Tibial nerve (tissue), 4 donors: ENCODE measurements at regions not wholly inside any gene's neighbourhood (a gene's known extent, or its start where the extent isn't known, plus 50 kb on each side); places are given as distances from the start of the nearest gene placed in this dataset.

Experiments
- DNase-seq, 2 donors: peaks; one replicate each; pipeline ENCODE4 v3.0.0-alpha.2; 2019; ENCODE audit warnings: low spot score in 2 of 2
- H3K27ac ChIP-seq, 4 donors: fragments of 200-600 bp; sonication (generic) in 3 of 4; one replicate each; pipeline ENCODE4 v1.5.1; 2017 to 2019; ENCODE audit warnings: mild to moderate bottlenecking in 1 of 4
- H3K27me3 ChIP-seq, 2 donors: fragments of 200-600 bp; sonication (generic) in 1 of 2; one replicate each; pipeline versions ENCODE4 v1.5.1 to v1.6.0; 2017 to 2019
- H3K36me3 ChIP-seq, 3 donors: fragments of 200-600 bp; sonication (generic); one replicate each; pipeline ENCODE4 v1.5.1; 2018 to 2019
- H3K4me1 ChIP-seq, 4 donors: fragments of 200-600 bp; sonication (generic) in 3 of 4; one replicate each; pipeline ENCODE4 v1.5.1; 2017 to 2019
- H3K4me3 ChIP-seq, 4 donors: fragments of 200-600 bp; sonication (generic) in 3 of 4; one replicate each; pipeline ENCODE4 v1.5.1; 2017 to 2019; ENCODE audit warnings: mild to moderate bottlenecking in 1 of 4, moderate library complexity in 1 of 4
- H3K9me3 ChIP-seq, 4 donors: fragments of 200-600 bp; sonication (generic) in 3 of 4; one replicate each; pipeline ENCODE4 v1.5.1; 2017 to 2019
- EP300 ChIP-seq, 2 donors: sonication (generic); formaldehyde crosslinking; IDR thresholded peaks; one replicate each; pipeline ENCODE4 v1.6.1; 2017; ENCODE audit warnings: antibody characterized with exemption in 2 of 2, mild to moderate bottlenecking in 1 of 2
- POLR2A ChIP-seq, 2 donors: fragments of 450-650 bp; IDR thresholded peaks; one replicate each; pipeline ENCODE4 v1.6.1; 2017; ENCODE audit warnings: antibody characterized with exemption in 2 of 2, mild to moderate bottlenecking in 2 of 2, moderate library complexity in 2 of 2
- WGBS, 2 donors: methylation state at CpG; one replicate each; pipeline ENCODE4 v1.1.5; 2018; 5-methylcytosine and 5-hydroxymethylcytosine counted together
- TF ChIP-seq, protein P1 (sequence below), 5 experiments: fragments of 200-600 bp in 3 of 5; fragments of 450-650 bp in 2 of 5; sonication (generic) in 3 of 5; IDR thresholded peaks; one replicate each; pipeline ENCODE4 v1.5.1; 2016 to 2019; ENCODE audit warnings: antibody characterized with exemption in 5 of 5, mild to moderate bottlenecking in 3 of 5, moderate library complexity in 2 of 5

DNA sequence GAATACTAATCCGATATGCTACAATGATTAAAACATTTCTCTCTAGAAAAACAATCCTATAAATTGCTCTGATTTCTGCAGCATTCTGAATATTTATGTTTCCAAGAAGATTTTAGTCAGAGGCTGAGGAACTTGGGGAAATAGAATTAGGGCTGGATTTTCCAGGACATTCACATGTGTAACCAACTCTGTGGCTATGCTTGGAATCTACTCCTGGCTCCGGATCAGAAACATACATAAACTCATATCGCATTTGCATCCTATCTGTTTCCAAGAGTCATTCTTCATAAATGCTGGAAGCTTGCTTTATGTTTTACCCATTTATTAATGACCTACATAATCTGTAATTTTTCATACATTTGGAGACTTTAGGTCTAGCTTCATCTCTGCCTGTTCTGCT lies 459.9 kb upstream of the MARCKS start:
- H3K36me3 ChIP-seq = no peaks in the 10 kb centered on the region
- no peak for TF ChIP-seq EP300 (IDR thresholded peaks at IDR 0.05)
- TF ChIP-seq POLR2A (IDR thresholded peaks at IDR 0.05) = no peak
- TF ChIP-seq, protein P1, sequence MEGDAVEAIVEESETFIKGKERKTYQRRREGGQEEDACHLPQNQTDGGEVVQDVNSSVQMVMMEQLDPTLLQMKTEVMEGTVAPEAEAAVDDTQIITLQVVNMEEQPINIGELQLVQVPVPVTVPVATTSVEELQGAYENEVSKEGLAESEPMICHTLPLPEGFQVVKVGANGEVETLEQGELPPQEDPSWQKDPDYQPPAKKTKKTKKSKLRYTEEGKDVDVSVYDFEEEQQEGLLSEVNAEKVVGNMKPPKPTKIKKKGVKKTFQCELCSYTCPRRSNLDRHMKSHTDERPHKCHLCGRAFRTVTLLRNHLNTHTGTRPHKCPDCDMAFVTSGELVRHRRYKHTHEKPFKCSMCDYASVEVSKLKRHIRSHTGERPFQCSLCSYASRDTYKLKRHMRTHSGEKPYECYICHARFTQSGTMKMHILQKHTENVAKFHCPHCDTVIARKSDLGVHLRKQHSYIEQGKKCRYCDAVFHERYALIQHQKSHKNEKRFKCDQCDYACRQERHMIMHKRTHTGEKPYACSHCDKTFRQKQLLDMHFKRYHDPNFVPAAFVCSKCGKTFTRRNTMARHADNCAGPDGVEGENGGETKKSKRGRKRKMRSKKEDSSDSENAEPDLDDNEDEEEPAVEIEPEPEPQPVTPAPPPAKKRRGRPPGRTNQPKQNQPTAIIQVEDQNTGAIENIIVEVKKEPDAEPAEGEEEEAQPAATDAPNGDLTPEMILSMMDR (IDR thresholded peaks at IDR 0.05) = no peak
- no peaks in the 10 kb centered on the region for H3K9me3 ChIP-seq
- peaks cover 0 to 9% (median 0%) of the 10 kb centered on the region in 4 donors for H3K4me1 ChIP-seq
- H3K4me3 ChIP-seq = no peak overlapping the region
- 54% methylated on average over 3 of the region's 3 CpGs for WGBS, 2 donors
- no peaks in the 10 kb centered on the region for H3K27me3 ChIP-seq
- no peak overlapping the region for H3K27ac ChIP-seq
- DNase-seq = no peak

DNA sequence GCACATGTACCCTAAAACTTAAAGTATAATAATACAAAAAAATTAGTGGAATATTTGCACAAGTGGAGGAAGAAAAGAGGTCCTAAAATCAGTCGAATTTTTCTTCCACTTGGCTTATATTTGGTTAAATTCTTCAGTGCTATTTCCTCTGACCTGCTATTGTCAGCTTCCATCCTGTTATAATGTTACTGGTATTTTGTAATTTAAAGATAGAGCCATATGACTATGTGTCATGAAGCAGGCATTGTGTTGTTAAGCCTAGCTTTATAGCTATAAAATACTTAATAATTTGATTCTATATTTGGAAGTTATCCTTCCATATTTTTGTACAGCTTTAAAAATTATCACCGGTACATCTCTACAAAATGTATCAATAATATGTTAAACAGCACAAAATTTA lies 455.9 kb upstream of the MARCKS start:
- TF ChIP-seq POLR2A (IDR thresholded peaks at IDR 0.05) (no peak), EP300 (IDR thresholded peaks at IDR 0.05) (no peak)
- TF ChIP-seq, protein P1 (IDR thresholded peaks at IDR 0.05) = no peak
- H3K4me1 ChIP-seq = peaks cover 0 to 6% (median 0%) of the 10 kb centered on the region in 4 donors
- H3K27me3 ChIP-seq = no peaks in the 10 kb centered on the region
- H3K4me3 ChIP-seq = no peak overlapping the region
- no peaks in the 10 kb centered on the region for H3K9me3 ChIP-seq
- no peak overlapping the region for H3K27ac ChIP-seq
- no peaks in the 10 kb centered on the region for H3K36me3 ChIP-seq
- WGBS, 2 donors = 71 to 78% methylated on average over 2 of the region's 2 CpGs
- DNase-seq = no peak

GRCh38 chr6:113402544-113402943 lies 454.6 kb upstream of the MARCKS start:
- H3K27ac ChIP-seq = no peak overlapping the region
- TF ChIP-seq EP300 (IDR thresholded peaks at IDR 0.05) (no peak), POLR2A (IDR thresholded peaks at IDR 0.05) (no peak)
- TF ChIP-seq, protein P1 (IDR thresholded peaks at IDR 0.05) = no peak
- no peaks in the 10 kb centered on the region for H3K9me3 ChIP-seq
- DNase-seq = no peak
- H3K36me3 ChIP-seq = no peaks in the 10 kb centered on the region
- peaks cover 0 to 4% (median 0%) of the 10 kb centered on the region in 4 donors for H3K4me1 ChIP-seq
- no peak overlapping the region for H3K4me3 ChIP-seq
- WGBS, 2 donors = 65 to 69% methylated on average over 1 of the region's 1 CpG
- no peaks in the 10 kb centered on the region for H3K27me3 ChIP-seq

DNA sequence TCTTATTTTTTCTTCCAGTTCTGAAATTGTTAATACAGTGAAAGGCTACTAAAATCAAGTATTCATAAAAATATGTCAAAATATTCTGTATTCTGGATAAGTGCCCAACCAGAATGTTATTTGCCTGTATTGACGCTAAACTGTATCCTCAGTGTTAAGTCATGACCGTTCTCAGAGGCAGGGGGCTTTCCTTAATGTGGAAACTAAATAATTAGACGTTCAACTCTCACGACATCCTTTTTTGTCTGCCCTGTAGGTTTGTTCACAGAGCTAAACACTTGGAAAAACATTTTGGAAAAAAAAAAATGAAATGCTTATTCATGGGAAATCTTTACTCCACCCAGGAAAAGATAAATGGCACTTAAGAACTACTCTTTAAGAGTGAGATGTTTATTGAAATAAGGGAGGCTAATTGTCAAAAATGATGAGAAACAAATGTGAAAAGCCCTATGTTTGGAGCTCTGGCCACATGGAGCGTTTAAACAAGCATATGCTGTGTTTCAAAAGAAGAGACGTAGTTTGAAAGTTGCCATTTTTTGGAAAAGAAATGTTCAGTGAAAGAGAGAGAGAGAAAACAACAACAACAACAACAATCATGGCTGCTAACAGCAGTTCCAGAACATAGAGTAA lies 453.1 kb upstream of the MARCKS start:
- Histone ChIP-seq H3K27ac (no peak overlapping the region), H3K9me3 (no peaks in the 10 kb centered on the region), H3K27me3 (no peaks in the 10 kb centered on the region), H3K36me3 (no peaks in the 10 kb centered on the region), H3K4me3 (no peak overlapping the region), H3K4me1 (peaks cover 0 to 4% (median 0%) of the 10 kb centered on the region in 4 donors)
- 29 to 33% methylated on average over 6 of the region's 6 CpGs for WGBS, 2 donors
- no peak for DNase-seq
- TF ChIP-seq, protein P1 (IDR thresholded peaks at IDR 0.05) = no peak
- TF ChIP-seq POLR2A (IDR thresholded peaks at IDR 0.05) = no peak
- no peak for TF ChIP-seq EP300 (IDR thresholded peaks at IDR 0.05)

DNA sequence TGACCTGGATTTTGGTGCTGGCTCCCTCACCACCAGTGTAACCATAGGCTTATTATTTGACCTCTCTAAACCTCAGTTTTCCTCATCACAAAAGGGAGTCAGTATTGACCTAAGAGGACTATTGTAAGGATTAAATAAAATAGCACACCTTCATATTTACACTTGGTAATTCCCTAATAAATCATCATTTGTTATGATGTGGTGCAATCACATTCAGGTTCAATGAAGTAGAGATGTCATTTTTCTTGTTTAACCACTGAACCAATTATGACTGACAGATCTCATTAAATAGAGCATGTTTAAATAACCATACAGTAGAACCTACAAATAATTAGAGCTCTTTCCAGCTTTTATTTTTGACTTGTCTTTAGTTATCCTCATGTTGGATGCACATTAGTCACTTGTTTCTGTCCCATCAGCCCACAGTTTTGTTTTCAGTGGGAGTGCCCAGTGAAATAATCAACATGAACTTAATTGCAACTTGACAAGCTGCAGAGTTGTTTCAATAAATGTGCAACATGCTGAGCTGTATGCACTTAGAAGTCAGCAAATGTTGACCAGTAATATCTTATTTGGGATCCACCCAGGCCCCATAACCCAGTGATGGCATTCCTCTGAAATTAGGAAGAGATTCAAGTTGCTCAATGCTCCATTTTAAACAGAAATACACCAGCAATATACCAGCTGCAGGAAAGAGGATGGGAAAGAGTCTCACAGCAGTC lies 451.7 kb upstream of the MARCKS start:
- TF ChIP-seq POLR2A (IDR thresholded peaks at IDR 0.05) (no peak), EP300 (IDR thresholded peaks at IDR 0.05) (no peak)
- TF ChIP-seq, protein P1 (IDR thresholded peaks at IDR 0.05) = no peak
- no peak overlapping the region for H3K27ac ChIP-seq
- no peaks in the 10 kb centered on the region for H3K36me3 ChIP-seq
- H3K4me1 ChIP-seq = peaks cover 0 to 12% (median 0%) of the 10 kb centered on the region in 4 donors
- no peak overlapping the region for H3K4me3 ChIP-seq
- no peak for DNase-seq
- no peaks in the 10 kb centered on the region for H3K9me3 ChIP-seq
- no peaks in the 10 kb centered on the region for H3K27me3 ChIP-seq
